ENCODE measurements at regions not wholly inside any gene's neighbourhood (a gene's known extent, or its start where the extent isn't known, plus 50 kb on each side); places are given as distances from the start of the nearest gene placed in this dataset.

GRCh38 chr6:14189074-14189473 is 71.5 kb downstream of the CD83 start:
- TF ChIP-seq MAX (IDR thresholded peaks at IDR 0.05) (no peak), TCF7L2 (IDR thresholded peaks at IDR 0.05; ENCODE audit: borderline replicate concordance, extremely low read depth, insufficient read depth, insufficient read length) (no peak), RAD21 (IDR thresholded peaks at IDR 0.05; ENCODE audit: low read depth) (no peak)
- CTCF ChIA-PET, result no interaction called here
- BruUV-seq (replicated peaks), result no TSS peak

GRCh38 chr6:14190191-14190928 is 72.8 kb downstream of the CD83 start:
- Histone ChIP-seq H3K79me2 (ENCODE audit: insufficient read depth, low read length) (no peaks in the 10 kb centered on the region), H3K4me2 (ENCODE audit: low read length) (no peak overlapping the region), H2AFZ (ENCODE audit: low read depth, low read length, poor library complexity, severe bottlenecking) (no peak overlapping the region), H3K36me3 (ENCODE audit: control insufficient read depth in 1 of 2, insufficient read depth in 2 of 2, low read length in 2 of 2) (no peaks in the 10 kb centered on the region), H3K27me3 (ENCODE audit: insufficient read depth, low read length) (no peaks in the 10 kb centered on the region), H4K20me1 (ENCODE audit: insufficient read depth) (no peaks in the 10 kb centered on the region), H3K9me3 (ENCODE audit: control insufficient read depth in 1 of 2, insufficient read depth in 1 of 2, low read depth in 1 of 2, low read length in 2 of 2) (no peaks in the 10 kb centered on the region), H3K27ac (ENCODE audit: low read depth, low read length) (no peak overlapping the region), H3K4me3 (replicated peaks in 1 of 2; ENCODE audit: low read depth in 1 of 2, low read length in 2 of 2) (no peak overlapping the region), H3K4me1 (ENCODE audit: control insufficient read depth in 1 of 2, insufficient read depth in 2 of 2, low read length in 2 of 2) (no peaks in the 10 kb centered on the region), H3K9ac (ENCODE audit: low read length) (no peak overlapping the region), H3K9me2 (ENCODE audit: insufficient read depth) (no peaks in the 10 kb centered on the region; the same call in 1 of the 2 replicates)
- POLR2A ChIA-PET, result no interaction called here
- intact Hi-C loops (cut with micrococcal nuclease), result no loop called here
- no peak for ATAC-seq
- RAD21 ChIA-PET (ENCODE audit: low non-redundant PET in 1 of 2, low total read pairs in 2 of 2, uncharacterized antibody in 2 of 2, unreplicated experiment in 2 of 2), result no interaction called here
- CTCF ChIA-PET, result no interaction called here
- TF ChIP-seq ZFX (IDR thresholded peaks at IDR 0.05) (no peak), ZNF274 (IDR thresholded peaks at IDR 0.05; ENCODE audit: low read depth, low read length) (no peak), CBX3 (IDR thresholded peaks at IDR 0.05; ENCODE audit: low read depth) (no peak), FOSL1 (IDR thresholded peaks at IDR 0.05; ENCODE audit: low read depth) (no peak), YY1 (IDR thresholded peaks at IDR 0.05; ENCODE audit: extremely low read depth, insufficient replicate concordance, low read depth, low read length) (no peak), POLR2AphosphoS5 (IDR thresholded peaks at IDR 0.05; ENCODE audit: low read depth, low read length) (no peak), EGR1 (IDR thresholded peaks at IDR 0.05; ENCODE audit: low read depth) (no peak), REST (IDR thresholded peaks at IDR 0.05; ENCODE audit: low read depth) (no peak), EZH2phosphoT487 (IDR thresholded peaks at IDR 0.05; ENCODE audit: borderline replicate concordance) (no peak), ATF3 (IDR thresholded peaks at IDR 0.05) (no peak)
- DNase-seq (ENCODE audit: low read depth, low spot score), result no peak
- no TSS peak for BruUV-seq (replicated peaks)

More at GRCh38 chr6:14189074-14189473, 71.5 kb downstream of the CD83 start:
- no peaks in the 10 kb centered on the region for H3K79me2 ChIP-seq (ENCODE audit: insufficient read depth, low read length)
- no peak overlapping the region for H3K9ac ChIP-seq (ENCODE audit: low read length)
- H3K36me3 ChIP-seq (ENCODE audit: control insufficient read depth in 1 of 2, insufficient read depth in 2 of 2, low read length in 2 of 2), result no peaks in the 10 kb centered on the region
- H3K27ac ChIP-seq (ENCODE audit: low read depth, low read length), result no peak overlapping the region
- H3K9me2 ChIP-seq (ENCODE audit: insufficient read depth), result no peaks in the 10 kb centered on the region; the same call in 1 of the 2 replicates
- H3K27me3 ChIP-seq (ENCODE audit: insufficient read depth, low read length), result no peaks in the 10 kb centered on the region
- H3K4me3 ChIP-seq (replicated peaks in 1 of 2; ENCODE audit: low read depth in 1 of 2, low read length in 2 of 2), result no peak overlapping the region
- RAD21 ChIA-PET (ENCODE audit: low non-redundant PET in 1 of 2, low total read pairs in 2 of 2, uncharacterized antibody in 2 of 2, unreplicated experiment in 2 of 2), result no interaction called here
- intact Hi-C loops (cut with micrococcal nuclease), result no loop called here
- POLR2A ChIA-PET, result no interaction called here
- ATAC-seq, result no peak
- H4K20me1 ChIP-seq (ENCODE audit: insufficient read depth), result no peaks in the 10 kb centered on the region
- H3K9me3 ChIP-seq (ENCODE audit: control insufficient read depth in 1 of 2, insufficient read depth in 1 of 2, low read depth in 1 of 2, low read length in 2 of 2), result no peaks in the 10 kb centered on the region
- no peak overlapping the region for H2AFZ ChIP-seq (ENCODE audit: low read depth, low read length, poor library complexity, severe bottlenecking)
- H3K4me2 ChIP-seq (ENCODE audit: low read length), result no peak overlapping the region
- H3K4me1 ChIP-seq (ENCODE audit: control insufficient read depth in 1 of 2, insufficient read depth in 2 of 2, low read length in 2 of 2), result no peaks in the 10 kb centered on the region
- DNase-seq (ENCODE audit: low read depth, low spot score), result no peak

Data from HCT116 (cell line).